ENCODE measurements at regions not wholly inside any gene's neighbourhood (a gene's known extent, or its start where the extent isn't known, plus 50 kb on each side); places are given as distances from the start of the nearest gene placed in this dataset.

- H2AK5ac ChIP-seq (ENCODE audit: low read length, severe bottlenecking), result no peak overlapping the region
- H3K18ac ChIP-seq (ENCODE audit: low read depth in 1 of 2, low read length in 2 of 2), result no peak overlapping the region
- H3K4me2 ChIP-seq (ENCODE audit: low read length, poor library complexity, severe bottlenecking), result no peak overlapping the region
- H3K27ac ChIP-seq (ENCODE audit: low read length, poor library complexity, severe bottlenecking), result no peak overlapping the region
- 88% methylated on average over 5 of the region's 6 CpGs for WGBS
- H3K14ac ChIP-seq (ENCODE audit: low read length in 2 of 2), result no peak overlapping the region
- H3K4me3 ChIP-seq (ENCODE audit: insufficient read depth in 1 of 2, low read depth in 1 of 2, low read length in 2 of 2), result no peak overlapping the region
- no peaks in the 10 kb centered on the region for H3K79me1 ChIP-seq (replicated peaks; ENCODE audit: low read length, poor library complexity, severe bottlenecking)
- H2BK5ac ChIP-seq (ENCODE audit: low read depth, low read length, poor library complexity, severe bottlenecking), result no peak overlapping the region
- H3K23ac ChIP-seq (ENCODE audit: low read length in 2 of 2), result no peak overlapping the region
- H3K27me3 ChIP-seq (ENCODE audit: control insufficient read depth in 1 of 2, insufficient read depth in 1 of 2, low read length in 2 of 2), result peaks cover 0 to 51% of the 10 kb centered on the region in 2 experiments
- H3K36me3 ChIP-seq (ENCODE audit: control insufficient read depth in 1 of 2, insufficient read depth in 2 of 2, low read depth in 1 of 2, low read length in 2 of 2), result no peaks in the 10 kb centered on the region
- no peak overlapping the region for H3K9ac ChIP-seq (ENCODE audit: low read length)
- H3K4me1 ChIP-seq (ENCODE audit: control insufficient read depth, insufficient read depth, low read depth, low read length), result no peaks in the 10 kb centered on the region
- H4K8ac ChIP-seq (ENCODE audit: low read length), result no peak overlapping the region
- H2BK12ac ChIP-seq (ENCODE audit: low read length in 2 of 2), result no peak overlapping the region
- no peak overlapping the region for H2BK15ac ChIP-seq (ENCODE audit: low read depth, poor library complexity, severe bottlenecking)
- H2BK120ac ChIP-seq (ENCODE audit: low read depth, low read length), result no peak overlapping the region
- H2AFZ ChIP-seq (ENCODE audit: low read depth, low read length), result no peak overlapping the region
- no peaks in the 10 kb centered on the region for H3K9me3 ChIP-seq (ENCODE audit: control insufficient read depth, low read length)
- no peak overlapping the region for H4K91ac ChIP-seq (ENCODE audit: low read length)
- H3K4ac ChIP-seq (ENCODE audit: low read depth in 1 of 2, low read length in 2 of 2), result no peak overlapping the region
- DNase-seq, result peak; percentile 6
Observed at GRCh38 chr20:8946036-8946940, 122.6 kb upstream of the PLCB4 start.

GRCh38 chr20:8948442-8949020, 120.4 kb upstream of the PLCB4 start:
- H2BK15ac ChIP-seq (ENCODE audit: low read depth, poor library complexity, severe bottlenecking), result no peak overlapping the region
- no peak overlapping the region for H2BK120ac ChIP-seq (ENCODE audit: low read depth, low read length)

GRCh38 chr20:8951164-8951563, 117.7 kb upstream of the PLCB4 start:
- no peak overlapping the region for H3K23ac ChIP-seq (ENCODE audit: low read length in 2 of 2)
- H2AK5ac ChIP-seq (ENCODE audit: low read length, severe bottlenecking), result no peak overlapping the region
- H4K8ac ChIP-seq (ENCODE audit: low read length), result no peak overlapping the region
- no peaks in the 10 kb centered on the region for H3K9me3 ChIP-seq (ENCODE audit: control insufficient read depth, low read length)
- no peak overlapping the region for H3K4ac ChIP-seq (ENCODE audit: low read depth in 1 of 2, low read length in 2 of 2)
- DNase-seq, result no peak
- H3K14ac ChIP-seq (ENCODE audit: low read length in 2 of 2), result no peak overlapping the region
- H2BK120ac ChIP-seq (ENCODE audit: low read depth, low read length), result no peak overlapping the region
- H2BK5ac ChIP-seq (ENCODE audit: low read depth, low read length, poor library complexity, severe bottlenecking), result no peak overlapping the region
- H4K91ac ChIP-seq (ENCODE audit: low read length), result no peak overlapping the region
- 71% methylated on average over 4 of the region's 4 CpGs for WGBS
- H2AFZ ChIP-seq (ENCODE audit: low read depth, low read length), result no peak overlapping the region
- no peaks in the 10 kb centered on the region for H3K4me1 ChIP-seq (ENCODE audit: control insufficient read depth, insufficient read depth, low read depth, low read length)
- H3K4me3 ChIP-seq (ENCODE audit: insufficient read depth in 1 of 2, low read depth in 1 of 2, low read length in 2 of 2), result no peak overlapping the region
- H2BK12ac ChIP-seq (ENCODE audit: low read length in 2 of 2), result peak overlapping the region in 1 of 2 experiments; percentile 28
- H3K4me2 ChIP-seq (ENCODE audit: low read length, poor library complexity, severe bottlenecking), result no peak overlapping the region
- H2BK15ac ChIP-seq (ENCODE audit: low read depth, poor library complexity, severe bottlenecking), result no peak overlapping the region
- H3K36me3 ChIP-seq (ENCODE audit: control insufficient read depth in 1 of 2, insufficient read depth in 2 of 2, low read depth in 1 of 2, low read length in 2 of 2), result no peaks in the 10 kb centered on the region
- no peak overlapping the region for H3K27ac ChIP-seq (ENCODE audit: low read length, poor library complexity, severe bottlenecking)
- no peaks in the 10 kb centered on the region for H3K79me1 ChIP-seq (replicated peaks; ENCODE audit: low read length, poor library complexity, severe bottlenecking)
- H3K27me3 ChIP-seq (ENCODE audit: control insufficient read depth in 1 of 2, insufficient read depth in 1 of 2, low read length in 2 of 2), result peaks cover 0 to 44% of the 10 kb centered on the region in 2 experiments
- H3K9ac ChIP-seq (ENCODE audit: low read length), result no peak overlapping the region
- no peak overlapping the region for H3K18ac ChIP-seq (ENCODE audit: low read depth in 1 of 2, low read length in 2 of 2)

More at GRCh38 chr20:8948442-8949020, 120.4 kb upstream of the PLCB4 start:
- H3K18ac ChIP-seq (ENCODE audit: low read depth in 1 of 2, low read length in 2 of 2), result no peak overlapping the region
- H3K4me1 ChIP-seq (ENCODE audit: control insufficient read depth, insufficient read depth, low read depth, low read length), result no peaks in the 10 kb centered on the region
- H3K23ac ChIP-seq (ENCODE audit: low read length in 2 of 2), result no peak overlapping the region
- no peak overlapping the region for H2AK5ac ChIP-seq (ENCODE audit: low read length, severe bottlenecking)
- H3K9me3 ChIP-seq (ENCODE audit: control insufficient read depth, low read length), result no peaks in the 10 kb centered on the region
- DNase-seq, result no peak
- H3K4me3 ChIP-seq (ENCODE audit: insufficient read depth in 1 of 2, low read depth in 1 of 2, low read length in 2 of 2), result no peak overlapping the region
- no peak overlapping the region for H3K27ac ChIP-seq (ENCODE audit: low read length, poor library complexity, severe bottlenecking)
- 76% methylated on average over 3 of the region's 3 CpGs for WGBS
- H3K4me2 ChIP-seq (ENCODE audit: low read length, poor library complexity, severe bottlenecking), result no peak overlapping the region
- no peak overlapping the region for H2BK12ac ChIP-seq (ENCODE audit: low read length in 2 of 2)
- peaks cover 0 to 51% of the 10 kb centered on the region in 2 experiments for H3K27me3 ChIP-seq (ENCODE audit: control insufficient read depth in 1 of 2, insufficient read depth in 1 of 2, low read length in 2 of 2)
- no peaks in the 10 kb centered on the region for H3K79me1 ChIP-seq (replicated peaks; ENCODE audit: low read length, poor library complexity, severe bottlenecking)
- H2BK5ac ChIP-seq (ENCODE audit: low read depth, low read length, poor library complexity, severe bottlenecking), result no peak overlapping the region
- H3K36me3 ChIP-seq (ENCODE audit: control insufficient read depth in 1 of 2, insufficient read depth in 2 of 2, low read depth in 1 of 2, low read length in 2 of 2), result no peaks in the 10 kb centered on the region
- no peak overlapping the region for H4K91ac ChIP-seq (ENCODE audit: low read length)
- H4K8ac ChIP-seq (ENCODE audit: low read length), result no peak overlapping the region
- no peak overlapping the region for H3K9ac ChIP-seq (ENCODE audit: low read length)
- no peak overlapping the region for H3K4ac ChIP-seq (ENCODE audit: low read depth in 1 of 2, low read length in 2 of 2)
- H3K14ac ChIP-seq (ENCODE audit: low read length in 2 of 2), result no peak overlapping the region
- H2AFZ ChIP-seq (ENCODE audit: low read depth, low read length), result no peak overlapping the region

- Histone ChIP-seq H3K36me3 (ENCODE audit: control insufficient read depth in 1 of 2, insufficient read depth in 2 of 2, low read depth in 1 of 2, low read length in 2 of 2) (no peaks in the 10 kb centered on the region), H2BK15ac (ENCODE audit: low read depth, poor library complexity, severe bottlenecking) (no peak overlapping the region), H3K27ac (ENCODE audit: low read length, poor library complexity, severe bottlenecking) (no peak overlapping the region), H3K4me1 (ENCODE audit: control insufficient read depth, insufficient read depth, low read depth, low read length) (no peaks in the 10 kb centered on the region), H3K4ac (ENCODE audit: low read depth in 1 of 2, low read length in 2 of 2) (no peak overlapping the region), H3K18ac (ENCODE audit: low read depth in 1 of 2, low read length in 2 of 2) (no peak overlapping the region), H3K9me3 (ENCODE audit: control insufficient read depth, low read length) (no peaks in the 10 kb centered on the region), H2AFZ (ENCODE audit: low read depth, low read length) (no peak overlapping the region), H3K4me2 (ENCODE audit: low read length, poor library complexity, severe bottlenecking) (no peak overlapping the region), H2AK5ac (ENCODE audit: low read length, severe bottlenecking) (no peak overlapping the region), H4K91ac (ENCODE audit: low read length) (no peak overlapping the region), H4K8ac (ENCODE audit: low read length) (no peak overlapping the region), H2BK5ac (ENCODE audit: low read depth, low read length, poor library complexity, severe bottlenecking) (no peak overlapping the region), H3K4me3 (ENCODE audit: insufficient read depth in 1 of 2, low read depth in 1 of 2, low read length in 2 of 2) (no peak overlapping the region), H2BK120ac (ENCODE audit: low read depth, low read length) (no peak overlapping the region), H3K9ac (ENCODE audit: low read length) (no peak overlapping the region), H2BK12ac (ENCODE audit: low read length in 2 of 2) (no peak overlapping the region), H3K23ac (ENCODE audit: low read length in 2 of 2) (no peak overlapping the region), H3K27me3 (ENCODE audit: control insufficient read depth in 1 of 2, insufficient read depth in 1 of 2, low read length in 2 of 2) (peaks cover 0 to 38% of the 10 kb centered on the region in 2 experiments), H3K14ac (ENCODE audit: low read length in 2 of 2) (no peak overlapping the region), H3K79me1 (replicated peaks; ENCODE audit: low read length, poor library complexity, severe bottlenecking) (no peaks in the 10 kb centered on the region)
- no peak for DNase-seq
- WGBS, result no CpG with 5 or more reads among the region's 2 CpGs
Observed at GRCh38 chr20:8952721-8953120, 116.2 kb upstream of the PLCB4 start.
